Activated CD4-positive, alpha-beta memory T cell treated with anti-CD3 and anti-CD28 coated beads, Interleukin-2, amount 10 ng/mL, durations not matched to agents 7 days and 5 days (primary cell): ENCODE measurements at regions not wholly inside any gene's neighbourhood (a gene's known extent, or its start where the extent isn't known, plus 50 kb on each side); places are given as distances from the start of the nearest gene placed in this dataset.

Experiments used
- CTCF ChIA-PET: fragments of 350-600 bp; sonication (Branson Sonifier 250); formaldehyde crosslinking; loops from one replicate; lab custom pipeline; 2021; ENCODE audit warnings: antibody characterized with exemption, inconsistent platforms; lab: Charles Lee
- POLR2A ChIA-PET: fragments of 350-600 bp; sonication (Branson Sonifier 250); formaldehyde crosslinking; loops from one replicate; lab custom pipeline; 2021; ENCODE audit warnings: antibody characterized with exemption; lab: Charles Lee
- DNase-seq: peaks from one replicate; pipeline ENCODE4 v3.0.0-alpha.2; 2020
- H3K27ac Mint-ChIP-seq: one replicate; pipeline ENCODE4 v1.8.0; 2021; ENCODE audit warnings: mild to moderate bottlenecking, mixed read lengths
- H3K27me3 Mint-ChIP-seq: one replicate; pipeline ENCODE4 v1.8.0; 2021; ENCODE audit warnings: mixed read lengths
- H3K36me3 Mint-ChIP-seq: one replicate; pipeline ENCODE4 v1.8.0; 2021; ENCODE audit warnings: low read depth, mixed read lengths
- H3K4me1 Mint-ChIP-seq: one replicate; pipeline ENCODE4 v1.8.0; 2021; ENCODE audit warnings: mixed read lengths
- H3K4me3 Mint-ChIP-seq: one replicate; pipeline ENCODE4 v1.8.0; 2021; ENCODE audit warnings: mild to moderate bottlenecking, mixed read lengths
- H3K9me3 Mint-ChIP-seq: one replicate; pipeline ENCODE4 v1.8.0; 2021; ENCODE audit warnings: mixed read lengths

GRCh38 chr7:155998328-155998691 lies 186.0 kb upstream of the SHH start:
- Mint-ChIP-seq H3K9me3 (no peaks in the 10 kb centered on the region), H3K27ac (no peak overlapping the region), H3K4me1 (peaks cover 19% of the 10 kb centered on the region), H3K36me3 (no peaks in the 10 kb centered on the region), H3K27me3 (peaks cover 32% of the 10 kb centered on the region), H3K4me3 (no peak overlapping the region)
- ChIA-PET CTCF (no interaction called here), POLR2A (no interaction called here)
- peak; percentile 18 for DNase-seq

GRCh38 chr7:155997431-155998327 lies 185.4 kb upstream of the SHH start:
- no peak overlapping the region for H3K27ac Mint-ChIP-seq
- CTCF ChIA-PET, result no interaction called here
- no peak overlapping the region for H3K4me3 Mint-ChIP-seq
- H3K9me3 Mint-ChIP-seq, result no peaks in the 10 kb centered on the region
- H3K36me3 Mint-ChIP-seq, result no peaks in the 10 kb centered on the region
- H3K27me3 Mint-ChIP-seq, result peaks cover 32% of the 10 kb centered on the region
- H3K4me1 Mint-ChIP-seq, result peaks cover 19% of the 10 kb centered on the region
- POLR2A ChIA-PET, result no interaction called here
- DNase-seq, result peak; percentile 11

DNA sequence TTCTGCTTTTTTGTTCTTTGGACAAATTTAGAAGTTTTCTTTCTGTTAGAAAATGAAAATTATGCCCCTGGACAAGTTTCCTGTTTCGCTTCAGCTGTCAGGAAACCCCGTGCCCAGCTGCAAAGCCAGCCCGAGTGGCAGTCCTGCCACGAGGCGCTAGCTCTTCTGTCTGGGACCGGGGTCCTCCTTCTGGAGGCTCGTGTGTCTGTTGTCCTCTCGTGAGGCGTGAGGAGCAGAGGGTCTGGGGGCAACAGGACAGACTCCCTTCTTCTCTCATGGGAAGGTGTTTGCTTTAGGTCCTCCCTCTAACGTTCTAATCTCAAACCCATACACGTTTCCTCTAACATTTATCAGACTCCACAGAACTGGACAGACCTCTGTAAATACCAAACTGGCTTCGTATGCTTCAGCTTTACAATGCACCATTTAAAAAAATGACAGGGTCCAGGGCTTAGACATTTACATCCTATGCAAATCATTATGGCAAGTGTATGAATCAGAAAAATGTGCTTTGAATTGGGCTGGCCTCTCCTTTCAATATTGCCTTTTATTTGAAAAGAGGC lies 184.5 kb upstream of the SHH start:
- H3K27ac Mint-ChIP-seq, result no peak overlapping the region
- ChIA-PET POLR2A (interaction anchor here (0.7 kb wide), 1 partner anchor 265 kb away, joined by 3 read pairs; no protein-coding TSS in a partner anchor), CTCF (no interaction called here)
- peaks cover 19% of the 10 kb centered on the region for H3K4me1 Mint-ChIP-seq
- no peaks in the 10 kb centered on the region for H3K9me3 Mint-ChIP-seq
- H3K27me3 Mint-ChIP-seq, result peaks cover 32% of the 10 kb centered on the region
- H3K4me3 Mint-ChIP-seq, result no peak overlapping the region
- peak; percentile 2 for DNase-seq
- H3K36me3 Mint-ChIP-seq, result no peaks in the 10 kb centered on the region

GRCh38 chr7:155995183-155995612 lies 182.9 kb upstream of the SHH start:
- Mint-ChIP-seq H3K4me1 (peaks cover 19% of the 10 kb centered on the region), H3K27ac (no peak overlapping the region), H3K27me3 (peaks cover 30% of the 10 kb centered on the region), H3K4me3 (no peak overlapping the region), H3K9me3 (peaks cover 2% of the 10 kb centered on the region), H3K36me3 (no peaks in the 10 kb centered on the region)
- DNase-seq, result peak; percentile 3
- ChIA-PET POLR2A (no interaction called here), CTCF (no interaction called here)

DNA sequence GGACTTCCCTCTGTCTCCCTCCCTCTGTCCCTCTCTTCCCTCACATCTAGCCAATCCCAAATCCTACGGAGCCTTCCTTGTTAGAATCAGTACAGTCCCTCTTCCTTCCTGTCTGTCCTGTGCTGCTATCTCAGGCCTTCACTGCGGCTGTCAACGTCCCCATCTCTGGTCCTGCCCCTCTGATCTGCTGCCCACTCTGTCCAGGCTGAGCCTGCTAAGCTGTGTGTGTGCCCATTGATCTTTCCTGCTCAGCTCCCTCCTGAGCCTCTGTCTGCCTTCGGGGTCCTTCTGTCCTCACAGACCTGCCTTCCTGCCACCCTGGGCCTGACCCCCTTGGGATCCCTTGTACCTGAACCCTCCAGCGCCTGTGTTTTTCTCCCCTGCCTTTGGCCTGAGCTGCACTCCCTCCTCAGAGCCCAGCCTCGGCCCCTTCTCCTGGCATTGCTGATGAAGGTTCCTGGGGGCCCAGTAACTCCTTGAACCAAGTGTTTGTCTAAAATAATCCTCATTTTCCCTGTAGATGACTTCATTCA lies 182.1 kb upstream of the SHH start:
- H3K27me3 Mint-ChIP-seq, result peaks cover 30% of the 10 kb centered on the region
- ChIA-PET CTCF (no interaction called here), POLR2A (no interaction called here)
- no peaks in the 10 kb centered on the region for H3K36me3 Mint-ChIP-seq
- H3K4me3 Mint-ChIP-seq, result no peak overlapping the region
- H3K27ac Mint-ChIP-seq, result no peak overlapping the region
- peaks cover 6% of the 10 kb centered on the region for H3K9me3 Mint-ChIP-seq
- H3K4me1 Mint-ChIP-seq, result peaks cover 19% of the 10 kb centered on the region
- peak; percentile 7 for DNase-seq

- ChIA-PET POLR2A (no interaction called here), CTCF (no interaction called here)
- no peak overlapping the region for H3K4me3 Mint-ChIP-seq
- peaks cover 7% of the 10 kb centered on the region for H3K9me3 Mint-ChIP-seq
- no peak overlapping the region for H3K27ac Mint-ChIP-seq
- H3K27me3 Mint-ChIP-seq, result peaks cover 30% of the 10 kb centered on the region
- peaks cover 19% of the 10 kb centered on the region for H3K4me1 Mint-ChIP-seq
- no peaks in the 10 kb centered on the region for H3K36me3 Mint-ChIP-seq
- DNase-seq, result peak; percentile 6
Observed at GRCh38 chr7:155993420-155994278, 181.4 kb upstream of the SHH start.

DNA sequence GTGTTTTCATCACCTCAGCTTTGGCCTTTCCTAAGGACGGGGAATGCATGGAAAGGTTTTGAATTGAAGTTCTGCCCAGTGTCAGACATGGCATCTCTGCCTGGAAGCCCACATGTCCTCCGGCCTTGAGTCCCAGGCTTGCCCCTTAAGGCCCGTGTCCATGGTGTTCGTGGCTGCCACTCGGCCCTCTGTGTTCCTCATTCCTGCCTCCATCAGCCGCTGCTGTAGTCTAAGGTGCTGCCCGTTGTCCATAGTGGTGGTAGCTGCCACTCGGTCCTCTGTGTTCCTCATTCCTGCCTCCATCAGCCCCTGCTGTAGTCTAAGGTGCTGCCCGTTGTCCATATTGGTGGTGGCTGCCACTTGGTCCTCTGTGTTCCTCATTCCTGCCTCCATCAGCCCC lies 180.7 kb upstream of the SHH start:
- peak; percentile 6 for DNase-seq
- H3K27me3 Mint-ChIP-seq, result peaks cover 25% of the 10 kb centered on the region
- H3K4me1 Mint-ChIP-seq, result peaks cover 16% of the 10 kb centered on the region
- H3K4me3 Mint-ChIP-seq, result no peak overlapping the region
- POLR2A ChIA-PET, result no interaction called here
- peaks cover 7% of the 10 kb centered on the region for H3K9me3 Mint-ChIP-seq
- H3K36me3 Mint-ChIP-seq, result no peaks in the 10 kb centered on the region
- CTCF ChIA-PET, result no interaction called here
- H3K27ac Mint-ChIP-seq, result no peak overlapping the region

- ChIA-PET POLR2A (no interaction called here), CTCF (no interaction called here)
- peaks cover 12% of the 10 kb centered on the region for H3K4me1 Mint-ChIP-seq
Observed at GRCh38 chr7:155992538-155992937, 180.3 kb upstream of the SHH start.

DNA sequence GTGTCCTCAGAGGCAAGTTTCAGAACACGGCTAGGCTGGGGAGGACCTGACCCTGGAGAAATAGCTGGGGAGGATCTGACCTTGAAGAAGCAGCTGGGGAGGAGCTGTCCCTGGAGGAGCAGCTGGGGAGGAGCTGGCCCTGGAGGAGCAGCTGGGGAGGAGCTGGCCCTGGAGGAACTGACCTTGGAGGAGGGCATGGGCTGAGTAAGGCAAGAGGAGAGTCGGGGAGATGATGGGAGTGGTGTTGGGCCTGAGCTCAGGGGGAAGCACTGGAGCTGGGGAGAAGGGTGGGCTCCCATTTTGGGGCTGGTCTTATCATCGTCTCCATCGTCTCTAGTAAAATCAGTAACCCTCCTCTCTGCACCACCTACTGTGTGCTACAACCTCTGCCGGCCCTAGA lies 179.8 kb upstream of the SHH start:
- DNase-seq, result peak; percentile 3
- Mint-ChIP-seq H3K4me3 (no peak overlapping the region), H3K4me1 (peaks cover 7% of the 10 kb centered on the region), H3K27ac (no peak overlapping the region), H3K36me3 (no peaks in the 10 kb centered on the region), H3K27me3 (peaks cover 17% of the 10 kb centered on the region), H3K9me3 (peaks cover 8% of the 10 kb centered on the region)
- CTCF ChIA-PET, result no interaction called here
- POLR2A ChIA-PET, result no interaction called here

More at GRCh38 chr7:155992538-155992937, 180.3 kb upstream of the SHH start:
- no peaks in the 10 kb centered on the region for H3K36me3 Mint-ChIP-seq
- peak; percentile 10 for DNase-seq
- no peak overlapping the region for H3K4me3 Mint-ChIP-seq
- peaks cover 21% of the 10 kb centered on the region for H3K27me3 Mint-ChIP-seq
- no peak overlapping the region for H3K27ac Mint-ChIP-seq
- peaks cover 7% of the 10 kb centered on the region for H3K9me3 Mint-ChIP-seq

- peaks cover 2% of the 10 kb centered on the region for H3K4me1 Mint-ChIP-seq
- H3K4me3 Mint-ChIP-seq, result no peak overlapping the region
- H3K36me3 Mint-ChIP-seq, result no peaks in the 10 kb centered on the region
- ChIA-PET POLR2A (no interaction called here), CTCF (no interaction called here)
- DNase-seq, result no peak
- H3K27ac Mint-ChIP-seq, result no peak overlapping the region
- H3K9me3 Mint-ChIP-seq, result peaks cover 12% of the 10 kb centered on the region
- H3K27me3 Mint-ChIP-seq, result peaks cover 11% of the 10 kb centered on the region
Observed at GRCh38 chr7:155991470-155991869, 179.2 kb upstream of the SHH start.

- POLR2A ChIA-PET, result no interaction called here
- Mint-ChIP-seq H3K36me3 (no peaks in the 10 kb centered on the region), H3K27ac (no peak overlapping the region), H3K27me3 (no peaks in the 10 kb centered on the region), H3K4me1 (no peaks in the 10 kb centered on the region), H3K9me3 (peaks cover 12% of the 10 kb centered on the region), H3K4me3 (no peak overlapping the region)
- CTCF ChIA-PET, result no interaction called here
- peak; percentile 7 for DNase-seq
Observed at GRCh38 chr7:155988416-155988815, 176.2 kb upstream of the SHH start.

DNA sequence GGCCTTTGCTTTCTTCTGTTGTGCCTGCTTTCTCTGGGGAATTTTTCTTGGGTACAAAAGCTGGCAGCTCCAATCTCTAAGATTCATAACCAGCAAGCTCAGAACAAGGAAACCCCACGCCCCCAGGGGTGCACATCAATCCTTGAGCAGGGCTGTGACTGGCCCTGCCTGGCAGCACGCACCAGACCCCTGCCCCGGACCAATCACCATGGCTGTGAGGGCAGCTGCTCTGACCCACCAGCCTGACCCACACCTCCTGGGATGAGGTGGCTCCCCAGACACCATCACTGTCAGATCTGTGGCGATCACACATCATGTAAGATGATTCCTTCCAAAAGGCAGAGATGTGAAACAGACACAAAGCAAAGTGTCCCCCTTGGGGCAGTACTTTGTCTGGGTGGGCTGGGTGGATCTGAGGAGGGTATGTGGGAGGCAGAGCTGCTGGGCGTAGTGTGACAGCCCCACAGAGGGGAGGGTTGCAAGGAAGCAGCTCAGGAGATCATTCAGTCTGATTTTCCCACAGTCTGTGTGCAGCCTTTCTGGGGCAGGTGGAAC lies 175.5 kb upstream of the SHH start:
- H3K9me3 Mint-ChIP-seq, result peaks cover 12% of the 10 kb centered on the region
- CTCF ChIA-PET, result no interaction called here
- POLR2A ChIA-PET, result interaction anchor here (0.7 kb wide), 1 partner anchor 962 kb away, joined by 3 read pairs; no protein-coding TSS in a partner anchor
- no peaks in the 10 kb centered on the region for H3K4me1 Mint-ChIP-seq
- no peak overlapping the region for H3K27ac Mint-ChIP-seq
- no peaks in the 10 kb centered on the region for H3K27me3 Mint-ChIP-seq
- H3K4me3 Mint-ChIP-seq, result no peak overlapping the region
- peak; percentile 13 for DNase-seq
- no peaks in the 10 kb centered on the region for H3K36me3 Mint-ChIP-seq
